GM19395 (cell line): ENCODE measurements at regions not wholly inside any gene's neighbourhood (a gene's known extent, or its start where the extent isn't known, plus 50 kb on each side); places are given as distances from the start of the nearest gene placed in this dataset.

Experiments used
- ATAC-seq: cut with Tn5 transposase; IDR thresholded peaks from one replicate; pipeline ENCODE4 v1.9.1; 2021; ENCODE audit warnings: mild to moderate bottlenecking, moderate library complexity; ENCODE audit not compliant: unreplicated experiment

DNA sequence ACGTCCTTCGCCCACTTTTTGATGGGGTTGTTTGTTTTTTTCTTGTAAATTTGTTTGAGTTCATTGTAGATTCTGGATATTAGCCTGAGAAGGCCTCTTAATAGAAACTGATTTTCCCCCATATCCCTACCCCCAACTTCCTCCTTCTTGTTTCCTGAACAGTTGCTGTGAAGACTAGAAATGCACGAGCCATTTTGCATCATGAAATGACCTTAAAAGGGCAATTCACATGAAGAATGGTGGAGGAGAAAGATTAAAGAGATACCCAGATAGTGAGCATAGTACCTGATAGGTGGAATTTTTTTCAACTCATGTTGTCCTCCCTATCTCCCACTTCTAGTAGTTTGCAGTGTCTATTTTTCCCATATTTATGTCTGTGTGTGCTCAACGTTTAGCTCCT lies 55.2 kb upstream of the KCNH8 start:
- no peak for ATAC-seq

DNA sequence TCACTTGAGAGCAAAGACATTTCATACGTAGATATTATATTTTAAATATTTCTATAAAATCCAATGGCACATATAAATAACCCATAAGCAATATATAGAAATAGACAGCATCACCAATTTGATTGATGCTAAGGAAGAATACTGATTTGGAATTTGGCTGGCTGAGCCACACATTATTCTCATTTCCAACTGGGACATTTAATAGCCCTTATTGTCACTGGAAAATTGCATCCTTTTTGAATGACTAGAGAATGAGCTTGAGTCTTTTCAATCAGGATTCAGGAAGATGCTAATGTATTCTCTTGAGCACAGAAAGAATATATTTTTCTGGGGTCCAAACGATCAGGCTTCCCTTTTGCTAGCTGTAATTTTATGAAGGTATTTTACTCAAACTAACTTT lies 70.9 kb upstream of the KCNH8 start:
- ATAC-seq, result no peak

DNA sequence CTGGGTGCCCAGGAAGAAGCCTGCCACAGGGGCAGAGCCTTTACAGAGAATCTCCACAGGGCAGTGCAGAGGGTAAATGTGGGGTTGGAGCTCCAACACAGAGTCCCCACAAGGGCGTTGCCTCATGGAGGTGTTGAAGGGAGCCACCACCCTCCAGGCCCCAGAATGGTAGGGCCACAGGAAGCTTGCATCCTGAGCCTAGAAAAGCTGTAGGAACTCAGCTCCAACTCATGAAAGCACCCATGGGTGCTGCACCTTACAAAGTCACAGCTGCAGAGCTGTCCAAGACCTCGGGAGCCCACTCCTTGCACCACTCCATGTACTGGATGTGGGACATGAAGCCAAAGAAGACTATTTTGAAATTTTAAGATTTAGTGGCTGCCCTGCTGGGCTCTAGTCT lies 73.3 kb upstream of the KCNH8 start:
- ATAC-seq, result no peak

DNA sequence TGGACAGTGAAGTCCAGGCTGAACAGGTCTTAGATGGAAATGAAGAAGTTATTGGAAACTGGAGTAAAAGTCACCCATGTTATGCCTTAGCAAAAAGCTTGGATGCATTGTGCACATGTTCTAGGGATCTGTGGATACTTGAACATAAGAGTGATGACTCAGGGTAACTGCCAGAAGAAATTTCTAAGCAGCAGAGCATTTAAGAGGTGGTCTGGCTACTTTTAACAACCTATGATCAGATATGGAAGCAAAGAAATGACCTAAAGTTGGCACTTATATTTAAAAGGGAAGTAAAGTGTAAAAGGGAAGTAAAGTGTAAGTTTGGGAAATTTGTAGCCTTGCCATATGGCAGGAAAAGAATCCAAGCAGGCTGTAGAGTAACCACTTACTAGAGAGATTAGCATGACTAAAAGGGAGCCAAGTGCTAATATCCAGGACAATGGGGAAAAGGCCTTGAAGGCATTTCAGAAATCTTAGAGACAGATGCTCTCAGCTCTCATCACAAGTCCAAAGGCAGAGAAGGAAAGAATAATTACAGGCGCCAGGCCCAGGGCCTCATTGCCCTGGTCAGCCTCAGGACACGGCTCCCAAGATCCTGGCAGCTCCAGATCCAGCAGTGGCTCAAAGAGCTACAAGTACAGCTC lies 73.9 kb upstream of the KCNH8 start:
- no peak for ATAC-seq

DNA sequence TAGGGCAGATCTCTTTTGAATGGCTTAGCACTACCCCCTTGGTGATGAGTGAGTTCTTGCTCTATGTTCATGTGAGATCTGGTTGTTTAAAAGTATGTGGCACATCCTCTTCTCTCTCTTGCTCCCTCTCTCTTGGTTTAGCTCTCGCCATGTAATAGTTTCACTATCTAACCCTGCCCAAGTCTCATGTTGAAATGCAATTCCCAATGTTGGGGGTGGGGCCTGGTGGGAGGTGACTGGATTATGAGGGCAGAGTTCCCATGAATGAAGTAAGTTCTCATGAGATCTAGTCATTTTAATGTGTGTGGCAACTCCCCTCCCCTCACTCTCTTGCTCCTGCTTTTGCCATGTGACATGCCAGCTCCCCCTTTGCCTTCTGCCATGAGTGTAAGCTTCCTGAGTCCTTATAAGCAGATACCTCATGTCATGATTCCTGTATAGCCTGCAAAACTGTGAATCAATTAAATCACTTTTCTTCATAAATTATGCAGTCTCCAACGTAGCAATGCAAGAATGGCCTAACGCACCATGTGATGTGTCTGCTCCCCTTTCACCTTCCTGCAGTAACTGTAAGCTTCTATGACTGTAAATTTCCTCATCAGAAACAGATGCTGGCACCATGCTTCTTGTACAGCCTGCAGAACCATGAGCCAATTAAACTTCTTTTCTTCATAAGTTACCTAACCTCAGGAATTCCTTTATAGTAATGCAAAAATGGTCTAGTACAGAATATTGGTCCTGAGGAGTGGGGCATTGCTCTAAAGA lies 74.8 kb upstream of the KCNH8 start:
- ATAC-seq, result no peak

DNA sequence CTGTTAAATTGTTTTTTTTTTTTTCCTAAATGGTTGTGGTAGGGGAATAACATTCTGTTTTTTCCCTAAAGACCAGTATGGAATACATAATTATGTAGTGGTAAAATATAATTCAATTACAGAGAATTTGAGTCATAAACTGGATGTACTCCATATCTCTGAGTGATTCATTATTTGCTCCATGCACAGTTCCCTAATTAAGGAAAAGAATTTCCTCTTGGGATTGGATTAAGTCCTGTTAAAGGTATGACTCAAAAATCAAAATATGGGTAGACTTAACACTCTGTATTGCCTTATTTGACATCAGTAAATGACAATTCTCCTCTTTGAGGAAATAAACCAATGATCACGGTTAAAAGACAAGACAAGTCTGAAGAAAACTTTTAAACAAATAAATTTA lies 78.0 kb upstream of the KCNH8 start:
- ATAC-seq, result no peak

DNA sequence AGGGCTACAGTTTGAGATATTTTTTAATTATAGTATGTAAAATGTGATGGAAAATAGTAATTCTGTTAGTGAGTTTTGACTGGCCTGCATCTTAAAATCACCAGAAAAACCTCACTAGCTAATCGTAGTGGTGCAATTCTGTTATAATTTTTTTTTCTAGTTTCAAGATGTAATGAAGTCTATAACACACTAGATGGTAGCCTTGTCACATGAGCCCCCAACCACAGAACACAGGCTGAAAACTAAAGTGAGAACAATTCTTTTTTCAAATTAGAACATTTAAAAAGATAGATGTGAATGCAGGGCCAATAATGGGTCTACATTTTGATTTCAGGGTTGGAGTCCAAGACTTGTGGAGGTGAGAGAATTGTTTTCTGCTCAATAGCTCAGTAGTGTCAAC lies 83.3 kb upstream of the KCNH8 start:
- ATAC-seq, result no peak

DNA sequence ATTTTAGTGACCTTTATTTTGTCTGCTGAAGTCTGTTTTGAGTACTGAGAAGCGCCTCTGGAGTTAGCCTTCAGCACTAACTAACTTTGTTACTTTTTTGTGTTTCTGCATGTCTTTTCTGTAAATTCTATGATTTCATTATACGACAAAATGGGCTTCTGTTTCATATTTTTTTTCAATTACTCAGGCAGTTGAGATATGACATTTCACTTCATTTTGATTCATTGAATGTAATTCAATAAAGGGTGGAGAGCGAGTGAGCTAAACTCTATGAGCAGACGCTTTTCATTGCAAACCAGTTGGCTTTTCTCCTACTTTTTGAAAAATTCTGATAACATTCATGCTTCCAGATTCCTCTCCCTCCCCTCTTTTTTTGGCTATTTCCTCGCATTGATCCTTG lies 84.4 kb upstream of the KCNH8 start:
- ATAC-seq, result no peak

DNA sequence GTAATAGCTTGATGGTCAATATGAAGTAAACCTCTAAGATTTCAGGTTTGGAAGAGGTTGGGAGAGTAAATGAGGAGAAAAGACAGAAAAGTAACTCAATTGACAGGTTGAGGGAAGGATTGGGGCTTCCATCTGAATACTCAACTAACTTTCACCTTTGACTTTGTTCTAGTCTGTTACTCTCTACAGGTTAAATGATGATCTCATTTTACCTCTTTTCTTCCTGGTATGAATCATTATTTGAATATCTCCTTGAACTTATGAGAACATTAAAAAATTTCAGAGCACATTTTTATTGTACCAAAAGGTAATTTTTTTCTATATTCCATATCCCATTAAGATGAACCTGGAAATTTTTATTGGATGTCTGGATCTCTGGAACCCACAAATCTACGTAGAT lies 87.9 kb upstream of the KCNH8 start:
- no peak for ATAC-seq

DNA sequence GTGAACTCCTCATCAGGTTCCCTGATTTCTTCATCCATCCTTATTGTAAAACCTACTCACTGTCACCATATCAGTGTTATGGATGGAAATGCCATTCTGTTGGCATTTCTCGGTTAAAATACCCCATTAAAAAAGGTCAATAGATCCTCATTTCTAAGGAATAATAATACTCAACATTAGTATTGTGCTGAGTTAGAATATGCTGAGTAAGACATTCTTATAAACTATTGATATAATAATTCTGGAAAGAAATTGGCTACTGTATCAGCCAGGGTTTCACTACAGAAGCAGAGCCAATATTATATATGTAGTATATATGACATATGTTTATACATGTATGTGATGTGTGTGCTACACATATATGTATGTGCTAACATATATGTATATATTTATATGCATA lies 95.4 kb upstream of the KCNH8 start:
- no peak for ATAC-seq

DNA sequence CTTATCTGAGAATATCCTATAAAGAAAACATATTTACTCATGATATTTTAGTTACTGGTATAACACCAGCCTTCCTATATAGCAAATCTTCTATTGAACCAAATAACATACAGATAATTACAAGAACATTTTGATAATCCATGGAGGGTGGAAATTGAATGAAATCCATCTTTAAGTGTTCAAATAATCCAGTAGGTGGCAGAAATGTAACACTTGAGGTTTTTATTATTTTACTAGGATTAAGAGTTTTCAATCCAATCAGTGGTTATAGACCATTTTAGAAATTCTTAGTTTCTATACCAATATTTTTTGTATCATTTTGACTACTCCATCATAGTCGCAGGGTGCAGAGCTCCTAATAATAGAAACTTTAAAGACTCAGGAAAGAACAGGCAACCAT lies 101.9 kb upstream of the KCNH8 start:
- no peak for ATAC-seq

DNA sequence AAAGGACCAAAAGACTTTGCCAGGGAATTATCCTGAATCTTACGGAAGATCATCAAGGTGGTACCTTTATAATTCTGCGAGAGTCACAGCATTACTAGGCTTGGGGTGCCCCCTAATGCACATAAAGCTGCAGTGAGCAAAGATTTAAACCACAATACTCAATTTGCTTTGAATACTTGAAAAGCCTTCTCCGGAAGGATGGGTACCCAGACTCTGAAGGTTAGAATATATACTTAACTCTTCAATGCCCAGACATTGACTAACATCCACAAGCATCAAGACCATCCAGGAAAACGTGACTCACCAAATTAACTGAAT lies 117.8 kb upstream of the KCNH8 start:
- ATAC-seq, result no peak

DNA sequence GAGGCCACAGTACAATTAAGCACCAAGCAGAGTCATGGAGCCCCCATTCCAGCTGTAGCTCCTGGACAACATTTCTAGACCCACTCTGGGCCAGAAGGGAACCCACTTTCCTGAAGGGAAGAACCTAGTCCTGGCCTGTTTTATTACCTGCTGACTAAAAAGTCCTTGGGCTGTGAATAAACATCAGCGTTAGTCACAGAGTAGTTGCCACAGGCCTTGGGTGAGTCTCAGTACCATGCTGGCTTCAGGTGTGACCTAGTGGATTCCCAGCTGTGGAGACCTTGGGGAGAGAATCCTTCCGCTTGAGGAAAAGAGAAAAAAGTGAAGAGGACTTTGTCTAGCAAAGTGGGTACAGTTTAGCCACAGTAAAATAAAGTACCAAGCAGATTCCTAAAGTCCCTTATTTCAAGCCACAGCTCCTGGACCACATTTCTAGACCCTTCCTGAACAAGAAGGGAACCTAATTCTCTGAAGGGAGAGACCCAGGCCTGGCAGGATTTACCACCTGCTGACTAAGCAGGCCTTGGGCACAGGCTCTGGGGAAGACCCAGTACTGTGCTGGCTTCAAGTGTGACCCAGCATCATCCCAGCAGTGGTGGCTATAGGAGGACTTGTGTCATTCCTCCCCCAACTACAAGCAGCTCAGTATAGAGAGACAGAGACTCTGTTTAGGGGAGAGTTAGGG lies 118.3 kb upstream of the KCNH8 start:
- ATAC-seq, result no peak

DNA sequence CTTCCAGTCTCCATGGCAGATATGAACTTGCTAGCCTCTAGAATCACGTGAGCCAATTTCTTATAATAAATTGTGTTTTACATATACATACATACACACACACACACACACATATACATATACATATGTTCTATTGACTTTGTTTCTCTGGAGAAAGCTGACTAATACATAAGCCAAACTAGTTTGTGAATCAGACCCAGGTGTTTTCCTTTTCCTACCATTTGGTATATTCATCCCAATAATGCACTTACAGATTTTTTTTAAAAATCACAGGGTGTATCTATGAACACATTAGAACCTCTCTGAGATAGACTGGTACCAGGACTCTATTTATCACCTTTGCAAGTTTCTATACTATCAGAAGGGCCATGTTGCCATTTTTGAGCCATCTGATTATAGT lies 122.9 kb upstream of the KCNH8 start:
- ATAC-seq, result no peak

DNA sequence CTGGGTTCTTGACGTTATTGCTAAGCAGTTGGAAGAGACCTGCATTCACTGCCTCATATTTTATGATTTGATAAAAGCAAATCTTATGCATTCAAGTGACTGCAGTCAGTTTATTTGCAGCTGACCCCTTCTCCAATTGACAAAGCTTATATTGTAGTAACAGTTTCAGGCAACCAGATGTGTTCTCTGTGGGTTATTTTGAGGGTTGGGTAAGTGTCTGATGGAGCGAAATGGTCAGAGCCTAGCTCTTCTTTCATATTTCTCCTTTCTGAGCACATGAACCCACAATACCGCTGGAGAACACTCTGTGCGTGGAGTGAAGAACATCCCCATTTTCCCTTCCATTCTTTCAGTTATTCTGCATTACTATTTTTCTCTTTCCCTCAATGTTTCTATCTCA lies 125.8 kb upstream of the KCNH8 start:
- no peak for ATAC-seq

DNA sequence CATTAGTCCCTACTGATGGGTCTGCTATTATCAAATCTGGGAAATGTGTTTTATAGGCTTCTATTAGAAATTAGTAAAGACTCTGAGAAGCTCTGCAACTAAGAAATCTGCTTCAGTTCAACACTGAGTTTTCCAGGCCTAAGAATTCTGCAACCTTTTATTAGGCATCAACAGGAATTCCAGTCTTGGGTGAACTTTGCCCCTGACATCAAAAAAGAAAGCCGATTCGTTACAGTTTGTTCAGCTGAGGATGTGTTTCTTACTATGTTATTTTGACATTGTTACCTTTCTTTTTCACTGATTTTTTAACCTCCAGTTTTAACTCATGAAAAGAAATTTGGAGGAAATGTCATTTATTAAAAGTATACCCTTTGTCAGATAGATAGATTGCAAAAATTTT lies 131.5 kb upstream of the KCNH8 start:
- no peak for ATAC-seq

DNA sequence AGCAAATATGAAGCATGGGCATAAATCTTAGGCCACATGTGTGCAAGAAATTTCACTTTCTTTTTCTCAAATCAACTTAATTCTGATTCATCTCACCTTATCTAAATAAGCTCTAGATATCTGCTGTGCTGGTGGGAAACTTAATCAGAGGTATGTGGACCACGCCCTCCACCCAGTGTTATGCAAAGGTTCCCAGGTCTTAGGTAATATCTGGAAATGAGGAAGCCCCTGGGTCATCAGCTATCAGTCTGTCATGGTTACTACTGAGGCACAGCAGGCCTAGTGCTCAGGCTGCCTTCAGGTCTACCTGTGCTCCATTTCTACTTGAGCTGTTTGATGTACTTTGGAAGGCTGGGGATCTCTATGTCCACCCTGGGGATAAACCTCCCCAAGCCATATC lies 134.4 kb upstream of the KCNH8 start:
- ATAC-seq, result no peak

DNA sequence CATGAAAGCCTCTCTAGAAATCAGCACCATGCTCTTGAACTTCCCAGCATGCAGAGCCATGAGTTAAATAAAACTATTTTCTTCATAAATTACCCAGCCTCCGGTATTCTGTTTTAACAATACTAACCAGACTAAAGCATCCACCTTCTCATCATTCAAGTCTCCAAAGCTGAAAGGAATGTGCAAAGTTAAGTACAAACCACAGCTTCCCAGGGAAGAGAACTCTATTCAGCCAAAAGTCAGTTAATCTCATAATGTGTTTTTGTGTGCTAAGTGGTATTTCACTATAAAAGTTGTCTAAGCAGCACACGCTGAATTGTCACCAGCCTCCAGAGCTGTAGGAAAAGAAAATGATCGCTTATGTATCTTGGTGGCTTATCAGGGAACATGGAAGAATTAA lies 135.5 kb upstream of the KCNH8 start:
- no peak for ATAC-seq

DNA sequence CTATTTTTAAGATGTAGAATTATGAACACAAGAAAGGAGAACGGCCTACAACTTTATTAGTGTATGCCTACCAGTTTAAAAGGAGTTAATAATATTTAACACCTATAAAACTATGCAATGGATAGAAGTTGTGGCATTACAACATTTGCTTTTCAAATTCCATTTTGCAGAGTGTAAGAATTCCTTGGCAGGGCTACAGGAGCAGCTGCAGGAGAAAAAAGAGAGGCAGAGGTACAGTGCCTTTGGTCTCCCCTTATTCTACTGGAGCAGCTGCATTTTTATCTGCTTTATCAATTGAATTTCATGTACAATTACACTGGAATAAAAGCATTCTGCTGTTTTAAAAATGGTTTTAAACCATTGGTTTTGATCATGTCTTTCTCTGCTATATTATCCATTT lies 145.7 kb upstream of the KCNH8 start:
- no peak for ATAC-seq

DNA sequence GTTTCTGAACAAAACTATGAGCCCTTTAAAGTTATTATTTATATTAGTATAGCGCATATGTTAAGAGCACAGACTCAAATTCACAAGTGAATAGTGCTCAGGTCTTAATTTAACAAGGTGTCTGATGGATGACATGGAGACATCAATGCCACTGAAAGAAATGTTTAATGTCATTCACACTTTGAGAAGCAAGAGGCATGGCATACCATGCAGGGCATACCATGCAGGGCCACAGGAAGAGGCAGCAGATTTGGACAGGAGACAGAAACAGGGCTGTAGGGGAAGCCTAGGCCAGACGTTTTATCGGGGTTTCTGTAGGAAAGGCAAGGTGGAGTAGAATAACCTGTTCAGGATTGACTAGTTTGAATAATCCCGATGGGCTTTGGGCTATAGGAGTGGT lies 150.2 kb upstream of the KCNH8 start:
- ATAC-seq, result no peak

DNA sequence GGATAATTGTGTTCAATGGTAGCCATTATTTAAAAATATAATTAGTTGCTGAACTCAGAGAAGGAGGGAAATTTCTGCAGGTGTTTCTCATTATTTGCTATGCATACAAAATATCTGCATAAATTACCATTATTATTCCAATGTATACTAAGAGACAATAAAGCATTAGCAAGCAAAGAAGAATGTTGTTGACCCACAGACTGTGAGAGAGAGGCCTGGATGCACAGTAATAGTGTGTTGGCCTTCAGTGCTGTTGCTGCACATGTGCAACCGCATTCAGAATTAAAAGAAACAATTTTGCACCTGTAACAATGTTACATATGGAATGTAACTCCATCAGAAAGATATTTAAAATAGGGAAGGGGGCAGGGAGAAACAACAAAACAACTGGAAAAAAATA lies 155.6 kb upstream of the KCNH8 start:
- ATAC-seq, result no peak

DNA sequence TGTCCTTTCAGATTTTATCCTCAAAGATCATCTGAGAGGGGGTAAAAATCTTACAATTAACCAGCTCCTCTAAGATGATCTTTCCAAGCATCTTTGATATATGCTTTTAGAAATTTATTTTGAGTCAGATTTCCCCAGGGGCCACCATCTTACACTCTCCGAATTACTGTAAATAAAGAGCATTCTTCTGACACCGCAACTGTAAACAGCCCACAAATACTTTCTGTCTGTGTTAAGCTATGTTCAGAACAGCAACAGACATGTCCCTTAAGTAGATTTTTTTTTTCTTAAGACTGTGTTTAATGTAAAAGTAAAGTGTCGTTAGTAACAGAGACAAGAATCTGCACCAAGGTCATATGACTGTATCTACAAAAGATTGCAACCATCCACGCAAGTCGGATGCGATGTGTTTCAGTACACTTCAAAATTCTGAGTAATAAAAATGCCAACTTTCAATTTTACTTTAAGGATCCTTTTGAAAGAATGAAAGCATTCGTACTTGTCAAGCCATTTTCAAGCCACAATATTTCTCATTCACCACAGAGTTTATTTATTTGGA lies 159.0 kb upstream of the KCNH8 start:
- ATAC-seq, result no peak
